Peyer's patch (tissue), 4 donors: ENCODE measurements at regions not wholly inside any gene's neighbourhood (a gene's known extent, or its start where the extent isn't known, plus 50 kb on each side); places are given as distances from the start of the nearest gene placed in this dataset.

Source experiments
- DNase-seq, 3 donors: peaks; one replicate each; pipeline ENCODE4 v3.0.0-alpha.2; 2017 to 2019
- H3K27ac ChIP-seq, 4 donors: fragments of 200-600 bp; sonication (generic); one replicate each; pipeline ENCODE4 v1.5.1; 2016 to 2019
- H3K27me3 ChIP-seq, 2 donors: fragments of 200-600 bp; sonication (generic); one replicate each; pipeline ENCODE4 v1.5.1; 2019
- H3K36me3 ChIP-seq, 3 donors: fragments of 200-600 bp; sonication (generic); one replicate each; pipeline ENCODE4 v1.5.1; 2016 to 2019
- H3K4me1 ChIP-seq, 4 donors: fragments of 200-600 bp; sonication (generic); one replicate each; pipeline ENCODE4 v1.5.1; 2016 to 2019
- H3K4me3 ChIP-seq, 4 donors: fragments of 200-600 bp; sonication (generic); 1 replicate in 3 of 4; 2 replicates in 1 of 4; pipeline ENCODE4 v1.5.1; 2016 to 2019; ENCODE audit warnings: mild to moderate bottlenecking in 1 of 4
- H3K9me3 ChIP-seq, 4 donors: fragments of 200-600 bp; sonication (generic); one replicate each; pipeline ENCODE4 v1.5.1; 2016 to 2019; ENCODE audit warnings: mild to moderate bottlenecking in 1 of 4
- POLR2A ChIP-seq, 2 donors: fragments of 450-650 bp; IDR thresholded peaks; one replicate each; pipeline ENCODE4 v1.5.1; 2017; ENCODE audit warnings: antibody characterized with exemption in 2 of 2, mild to moderate bottlenecking in 2 of 2, moderate library complexity in 2 of 2
- TF ChIP-seq, protein P1 (sequence below), 6 experiments: fragments of 450-650 bp in 4 of 6; fragments of 200-600 bp in 2 of 6; sonication (generic) in 1 of 6; IDR thresholded peaks; one replicate each; pipeline ENCODE4 v1.5.1; 2017 to 2019; ENCODE audit warnings: antibody characterized with exemption in 6 of 6, mild to moderate bottlenecking in 3 of 6, moderate library complexity in 1 of 6

DNA sequence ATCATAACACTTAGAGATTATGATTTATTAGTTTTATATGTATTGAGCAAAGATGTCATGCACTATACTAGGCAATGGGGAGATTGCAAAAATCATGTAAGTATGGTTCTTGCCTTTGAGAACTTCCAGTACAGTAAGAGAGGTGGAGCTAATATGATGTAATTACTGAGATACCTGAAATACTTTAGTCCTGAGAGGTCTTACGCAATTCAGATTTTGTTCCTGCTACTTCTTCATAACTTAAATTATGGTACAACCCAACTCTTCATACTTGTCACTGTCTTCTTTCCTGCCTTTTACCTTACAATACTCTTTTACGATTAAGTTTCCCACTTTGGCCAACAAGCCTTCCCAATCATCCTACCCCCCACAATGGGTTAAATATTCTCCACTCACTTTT, 564.2 kb upstream of the PITX2 start:
- no peak overlapping the region for H3K4me3 ChIP-seq
- no peaks in the 10 kb centered on the region for H3K4me1 ChIP-seq
- H3K9me3 ChIP-seq: no peaks in the 10 kb centered on the region
- DNase-seq: no peak
- no peak for TF ChIP-seq POLR2A (IDR thresholded peaks at IDR 0.05)
- TF ChIP-seq, protein P1, sequence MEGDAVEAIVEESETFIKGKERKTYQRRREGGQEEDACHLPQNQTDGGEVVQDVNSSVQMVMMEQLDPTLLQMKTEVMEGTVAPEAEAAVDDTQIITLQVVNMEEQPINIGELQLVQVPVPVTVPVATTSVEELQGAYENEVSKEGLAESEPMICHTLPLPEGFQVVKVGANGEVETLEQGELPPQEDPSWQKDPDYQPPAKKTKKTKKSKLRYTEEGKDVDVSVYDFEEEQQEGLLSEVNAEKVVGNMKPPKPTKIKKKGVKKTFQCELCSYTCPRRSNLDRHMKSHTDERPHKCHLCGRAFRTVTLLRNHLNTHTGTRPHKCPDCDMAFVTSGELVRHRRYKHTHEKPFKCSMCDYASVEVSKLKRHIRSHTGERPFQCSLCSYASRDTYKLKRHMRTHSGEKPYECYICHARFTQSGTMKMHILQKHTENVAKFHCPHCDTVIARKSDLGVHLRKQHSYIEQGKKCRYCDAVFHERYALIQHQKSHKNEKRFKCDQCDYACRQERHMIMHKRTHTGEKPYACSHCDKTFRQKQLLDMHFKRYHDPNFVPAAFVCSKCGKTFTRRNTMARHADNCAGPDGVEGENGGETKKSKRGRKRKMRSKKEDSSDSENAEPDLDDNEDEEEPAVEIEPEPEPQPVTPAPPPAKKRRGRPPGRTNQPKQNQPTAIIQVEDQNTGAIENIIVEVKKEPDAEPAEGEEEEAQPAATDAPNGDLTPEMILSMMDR (IDR thresholded peaks at IDR 0.05): no peak
- no peaks in the 10 kb centered on the region for H3K36me3 ChIP-seq
- H3K27ac ChIP-seq: no peak overlapping the region
- no peaks in the 10 kb centered on the region for H3K27me3 ChIP-seq

DNA sequence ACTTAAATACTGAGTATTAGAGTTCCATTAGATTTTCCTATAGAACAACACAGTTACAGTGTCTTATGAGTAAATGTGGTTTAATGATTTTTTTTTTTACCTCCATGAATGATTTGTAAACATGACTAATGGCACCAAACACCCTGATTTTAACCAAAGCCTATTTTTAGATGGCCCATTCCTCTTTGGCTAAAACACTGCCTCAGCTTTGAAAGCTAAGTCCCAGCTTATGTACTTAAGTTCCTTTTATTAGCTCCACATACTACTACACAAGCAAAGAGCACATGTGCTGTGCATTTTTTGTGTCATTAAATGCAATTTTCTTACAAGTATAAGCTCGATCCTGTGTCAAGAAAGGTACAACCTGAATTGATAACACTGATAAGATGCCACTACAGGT, 575.6 kb upstream of the PITX2 start:
- no peak for DNase-seq
- Histone ChIP-seq H3K4me1 (no peaks in the 10 kb centered on the region), H3K27ac (no peak overlapping the region), H3K27me3 (no peaks in the 10 kb centered on the region), H3K36me3 (no peaks in the 10 kb centered on the region), H3K9me3 (no peaks in the 10 kb centered on the region), H3K4me3 (no peak overlapping the region)
- TF ChIP-seq POLR2A (IDR thresholded peaks at IDR 0.05): no peak
- TF ChIP-seq, protein P1 (IDR thresholded peaks at IDR 0.05): no peak

DNA sequence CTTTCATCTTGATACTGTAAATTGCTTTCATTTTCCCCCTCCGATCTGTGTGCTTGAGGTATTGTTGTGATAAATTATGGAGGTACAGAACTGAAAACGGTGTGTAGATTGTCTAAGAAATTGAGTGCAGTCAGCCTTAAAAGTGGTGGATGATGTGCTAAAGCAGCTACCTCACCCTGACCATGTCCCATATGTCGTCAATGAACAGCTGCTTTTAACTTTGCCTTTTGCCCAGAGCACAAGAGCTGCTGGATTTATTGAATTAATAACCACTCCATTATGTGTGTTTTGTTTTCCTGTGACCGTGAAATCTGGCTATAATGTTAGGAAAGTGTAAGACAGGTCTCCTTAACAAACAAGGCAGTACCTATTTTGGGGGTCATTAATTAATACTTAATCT, 581.9 kb upstream of the PITX2 start:
- Histone ChIP-seq H3K27ac (no peak overlapping the region), H3K27me3 (no peaks in the 10 kb centered on the region), H3K9me3 (no peaks in the 10 kb centered on the region), H3K36me3 (no peaks in the 10 kb centered on the region), H3K4me3 (no peak overlapping the region), H3K4me1 (no peaks in the 10 kb centered on the region)
- TF ChIP-seq POLR2A (IDR thresholded peaks at IDR 0.05): no peak
- TF ChIP-seq, protein P1 (IDR thresholded peaks at IDR 0.05): no peak
- no peak for DNase-seq

DNA sequence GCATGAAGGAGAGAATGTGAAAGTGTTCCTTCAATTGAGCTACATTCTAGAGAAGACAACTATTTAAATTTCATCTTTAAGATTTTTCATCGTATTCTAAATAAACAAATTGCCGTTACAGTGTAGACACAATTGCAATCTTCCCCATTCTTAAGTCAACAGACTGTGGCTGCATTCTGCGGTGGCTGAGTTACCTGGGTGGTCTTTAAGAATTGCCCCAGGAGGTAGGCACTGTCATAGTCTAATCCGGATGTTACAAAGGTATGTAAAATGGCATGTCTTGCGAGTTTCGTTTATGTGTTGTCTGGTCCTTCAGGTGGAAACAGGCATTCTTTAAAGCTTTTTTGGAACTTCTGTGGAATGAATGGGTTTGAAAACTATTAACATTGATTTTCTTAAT, 586.1 kb upstream of the PITX2 start:
- no peaks in the 10 kb centered on the region for H3K4me1 ChIP-seq

DNA sequence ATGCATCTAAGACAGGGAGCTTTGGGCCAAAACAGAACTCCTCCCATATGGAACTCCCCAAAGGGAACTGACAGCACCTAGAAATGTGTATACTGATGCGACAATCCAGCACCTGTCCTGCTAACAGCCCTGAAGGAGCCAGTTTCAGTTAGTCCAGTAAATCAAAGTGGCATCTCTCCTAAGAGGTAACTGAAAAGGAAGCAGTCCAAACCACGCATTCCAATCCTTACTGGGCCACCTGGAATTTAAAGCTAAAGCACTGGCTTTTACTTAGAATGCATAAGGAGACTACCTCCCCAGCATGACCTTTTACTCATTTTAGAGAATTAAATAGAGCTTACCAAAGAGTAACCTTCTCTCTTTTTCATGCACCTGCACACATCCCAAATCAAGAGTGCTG, 586.8 kb upstream of the PITX2 start:
- H3K27me3 ChIP-seq: no peaks in the 10 kb centered on the region
- H3K9me3 ChIP-seq: no peaks in the 10 kb centered on the region
- TF ChIP-seq, protein P1 (IDR thresholded peaks at IDR 0.05): no peak
- no peak for TF ChIP-seq POLR2A (IDR thresholded peaks at IDR 0.05)
- DNase-seq: no peak
- no peak overlapping the region for H3K4me3 ChIP-seq
- no peak overlapping the region for H3K27ac ChIP-seq
- no peaks in the 10 kb centered on the region for H3K4me1 ChIP-seq
- H3K36me3 ChIP-seq: no peaks in the 10 kb centered on the region

More for the DNA sequence above, 586.1 kb upstream of the PITX2 start:
- TF ChIP-seq POLR2A (IDR thresholded peaks at IDR 0.05): no peak
- TF ChIP-seq, protein P1 (IDR thresholded peaks at IDR 0.05): no peak
- no peaks in the 10 kb centered on the region for H3K9me3 ChIP-seq
- H3K27me3 ChIP-seq: no peaks in the 10 kb centered on the region
- no peaks in the 10 kb centered on the region for H3K36me3 ChIP-seq
- H3K4me3 ChIP-seq: no peak overlapping the region
- DNase-seq: no peak
- H3K27ac ChIP-seq: no peak overlapping the region

DNA sequence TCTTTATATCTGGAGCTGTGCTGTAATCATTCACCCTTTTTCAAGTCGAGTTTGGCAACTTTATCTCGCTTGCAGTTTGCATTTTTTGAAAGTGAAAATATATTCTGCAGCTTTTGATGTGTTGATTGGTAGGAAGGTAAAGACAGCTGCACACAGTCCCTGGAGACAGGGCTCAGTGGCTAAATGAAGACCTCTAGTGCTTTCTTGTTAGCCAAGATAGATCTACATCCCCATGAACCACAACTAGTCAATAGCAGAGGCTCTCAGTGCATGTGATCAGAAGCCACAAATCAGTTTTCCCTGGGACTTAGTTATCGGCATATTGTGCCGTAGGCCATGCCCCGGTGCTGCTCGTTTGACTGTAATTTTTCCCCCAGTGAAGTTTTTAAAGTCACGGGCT, 587.7 kb upstream of the PITX2 start:
- DNase-seq: no peak
- no peak for TF ChIP-seq POLR2A (IDR thresholded peaks at IDR 0.05)
- no peak overlapping the region for H3K27ac ChIP-seq
- H3K36me3 ChIP-seq: no peaks in the 10 kb centered on the region
- no peaks in the 10 kb centered on the region for H3K27me3 ChIP-seq
- H3K4me1 ChIP-seq: no peaks in the 10 kb centered on the region
- H3K9me3 ChIP-seq: no peaks in the 10 kb centered on the region
- H3K4me3 ChIP-seq: no peak overlapping the region
